NT2/D1 (cell line): ENCODE measurements at regions not wholly inside any gene's neighbourhood (a gene's known extent, or its start where the extent isn't known, plus 50 kb on each side); places are given as distances from the start of the nearest gene placed in this dataset.

Experiments
- DNase-seq: peaks from one replicate; pipeline ENCODE4 v3.0.0-alpha.2; 2011; ENCODE audit warnings: low read depth, low spot score
- H3K27me3 ChIP-seq: 2 replicates; pipeline ENCODE4 v1.6.0; 2011; ENCODE audit warnings: mild to moderate bottlenecking; ENCODE audit not compliant: insufficient read length, insufficient read depth
- H3K36me3 ChIP-seq: 2 replicates; pipeline ENCODE4 v1.6.1; 2011; ENCODE audit warnings: mild to moderate bottlenecking, low read length, mixed read lengths; ENCODE audit not compliant: insufficient read depth, insufficient read length
- H3K4me1 ChIP-seq: 2 replicates; pipeline ENCODE4 v1.5.1; 2011; ENCODE audit not compliant: insufficient read depth, insufficient read length
- H3K4me3 ChIP-seq: 2 replicates; pipeline ENCODE4 v1.5.1; 2011; ENCODE audit warnings: low read depth; ENCODE audit not compliant: insufficient read length
- H3K9ac ChIP-seq: 2 replicates; pipeline ENCODE4 v1.6.0; 2011; ENCODE audit warnings: low read depth; ENCODE audit not compliant: insufficient read length
- H3K9me3 ChIP-seq: 2 replicates; pipeline ENCODE4 v1.5.1; 2011; ENCODE audit warnings: mild to moderate bottlenecking, low read length; ENCODE audit not compliant: insufficient read depth
- SUZ12 ChIP-seq: IDR thresholded peaks from 2 replicates; pipeline ENCODE4 v1.6.1; 2011; ENCODE audit not compliant: insufficient read length, insufficient read depth; ENCODE audit errors: extremely low read depth
- YY1 ChIP-seq: IDR thresholded peaks from 2 replicates; pipeline ENCODE4 v1.6.1; 2011; ENCODE audit not compliant: insufficient read length, insufficient read depth
- ZNF274 ChIP-seq: IDR thresholded peaks from 2 replicates; pipeline ENCODE4 v1.6.1; 2011; ENCODE audit warnings: mild to moderate bottlenecking, low read depth, low read length

GRCh38 chr5:2387634-2388325 lies 363.7 kb downstream of the IRX2 start:
- no peaks in the 10 kb centered on the region for H3K27me3 ChIP-seq
- H3K9me3 ChIP-seq = no peaks in the 10 kb centered on the region
- no peaks in the 10 kb centered on the region for H3K36me3 ChIP-seq
- H3K9ac ChIP-seq = no peak overlapping the region
- H3K4me1 ChIP-seq = no peaks in the 10 kb centered on the region
- H3K4me3 ChIP-seq = no peak overlapping the region
- TF ChIP-seq SUZ12 = no peak
- TF ChIP-seq YY1 = no peak
- TF ChIP-seq ZNF274 = no peak
- DNase-seq = no peak

GRCh38 chr5:2387250-2387633 lies 364.2 kb downstream of the IRX2 start:
- no peaks in the 10 kb centered on the region for H3K4me1 ChIP-seq

GRCh38 chr5:2385818-2386217 lies 365.7 kb downstream of the IRX2 start:
- Histone ChIP-seq H3K36me3 (no peaks in the 10 kb centered on the region), H3K4me1 (no peaks in the 10 kb centered on the region), H3K9ac (no peak overlapping the region), H3K27me3 (no peaks in the 10 kb centered on the region), H3K4me3 (no peak overlapping the region), H3K9me3 (no peaks in the 10 kb centered on the region)
- TF ChIP-seq SUZ12 = no peak
- TF ChIP-seq YY1 = no peak
- TF ChIP-seq ZNF274 = no peak
- DNase-seq = no peak

More at GRCh38 chr5:2387250-2387633, 364.2 kb downstream of the IRX2 start:
- H3K9ac ChIP-seq = no peak overlapping the region
- H3K9me3 ChIP-seq = no peaks in the 10 kb centered on the region
- H3K36me3 ChIP-seq = no peaks in the 10 kb centered on the region
- no peak for DNase-seq
- H3K27me3 ChIP-seq = no peaks in the 10 kb centered on the region
- no peak overlapping the region for H3K4me3 ChIP-seq
- TF ChIP-seq ZNF274 (no peak), SUZ12 (no peak)

- Histone ChIP-seq H3K9me3 (no peaks in the 10 kb centered on the region), H3K4me3 (no peak overlapping the region), H3K36me3 (no peaks in the 10 kb centered on the region), H3K27me3 (no peaks in the 10 kb centered on the region), H3K9ac (no peak overlapping the region), H3K4me1 (no peaks in the 10 kb centered on the region)
- no peak for DNase-seq
- TF ChIP-seq YY1 (no peak), ZNF274 (no peak), SUZ12 (no peak)
These were observed 367.8 kb downstream of the IRX2 start for GRCh38 chr5:2383698-2384065.

GRCh38 chr5:2382776-2383697 lies 368.4 kb downstream of the IRX2 start:
- H3K9ac ChIP-seq = no peak overlapping the region
- no peaks in the 10 kb centered on the region for H3K27me3 ChIP-seq
- H3K36me3 ChIP-seq = no peaks in the 10 kb centered on the region
- H3K4me3 ChIP-seq = no peak overlapping the region
- no peaks in the 10 kb centered on the region for H3K4me1 ChIP-seq
- no peak for TF ChIP-seq SUZ12
- no peak for TF ChIP-seq YY1
- no peak for TF ChIP-seq ZNF274
- no peak for DNase-seq
- no peaks in the 10 kb centered on the region for H3K9me3 ChIP-seq

- H3K4me3 ChIP-seq = no peak overlapping the region
- H3K9ac ChIP-seq = no peak overlapping the region
- no peaks in the 10 kb centered on the region for H3K9me3 ChIP-seq
- TF ChIP-seq ZNF274 (no peak), YY1 (no peak), SUZ12 (no peak)
- DNase-seq = no peak
- H3K36me3 ChIP-seq = no peaks in the 10 kb centered on the region
- no peaks in the 10 kb centered on the region for H3K27me3 ChIP-seq
- no peaks in the 10 kb centered on the region for H3K4me1 ChIP-seq
These were observed 369.6 kb downstream of the IRX2 start for GRCh38 chr5:2381861-2382260.

- no peak overlapping the region for H3K4me3 ChIP-seq
- no peaks in the 10 kb centered on the region for H3K4me1 ChIP-seq
- H3K36me3 ChIP-seq = no peaks in the 10 kb centered on the region
- H3K27me3 ChIP-seq = no peaks in the 10 kb centered on the region
- H3K9ac ChIP-seq = no peak overlapping the region
- DNase-seq = no peak
- no peak for TF ChIP-seq SUZ12
- TF ChIP-seq ZNF274 = no peak
- no peak for TF ChIP-seq YY1
- no peaks in the 10 kb centered on the region for H3K9me3 ChIP-seq
These were observed 370.4 kb downstream of the IRX2 start for GRCh38 chr5:2381070-2381469.
